ENCODE measurements at regions not wholly inside any gene's neighbourhood (a gene's known extent, or its start where the extent isn't known, plus 50 kb on each side); places are given as distances from the start of the nearest gene placed in this dataset.

- H3K36me3 Mint-ChIP-seq (ENCODE audit: low read depth) = no peaks in the 10 kb centered on the region
- H3K4me1 Mint-ChIP-seq = no peaks in the 10 kb centered on the region
- H3K27ac ChIP-seq (ENCODE audit: low read depth, low read length) = no peak overlapping the region
- H3K4me1 ChIP-seq (ENCODE audit: control insufficient read depth, insufficient read depth, low read length) = no peaks in the 10 kb centered on the region
- no peak overlapping the region for H3K4me3 ChIP-seq (ENCODE audit: low read length)
- no peak for TF ChIP-seq CTCF (conservative IDR thresholded peaks at IDR 0.05)
- no peak overlapping the region for H3K9ac ChIP-seq (ENCODE audit: extremely low read depth, low read length, poor library complexity, severe bottlenecking)
- no peaks in the 10 kb centered on the region for H3K9me3 ChIP-seq (ENCODE audit: control insufficient read depth, low read length)
- 89% methylated on average over 1 of the region's 1 CpG for WGBS, 2 experiments (ENCODE audit: insufficient coverage in 1 of 2, insufficient read length in 1 of 2)
- no peak overlapping the region for H3K27ac Mint-ChIP-seq
- H3K36me3 ChIP-seq (ENCODE audit: control insufficient read depth, insufficient read depth, low read length) = no peaks in the 10 kb centered on the region
- H3K27me3 ChIP-seq (ENCODE audit: control insufficient read depth, insufficient read depth, low read length, poor library complexity, severe bottlenecking) = no peaks in the 10 kb centered on the region
- H3K9me3 Mint-ChIP-seq = no peaks in the 10 kb centered on the region
- no peaks in the 10 kb centered on the region for H3K27me3 Mint-ChIP-seq (ENCODE audit: insufficient read depth)
- DNase-seq = no peak
- no peak overlapping the region for H3K4me3 Mint-ChIP-seq
These were observed 262.6 kb upstream of the SYT4 start for GRCh38 chr18:43539862-43540261.

GRCh38 chr18:43542016-43542415 is 264.7 kb upstream of the SYT4 start:
- no peak for TF ChIP-seq CTCF (conservative IDR thresholded peaks at IDR 0.05)
- no peaks in the 10 kb centered on the region for H3K27me3 Mint-ChIP-seq (ENCODE audit: insufficient read depth)

GRCh38 chr18:43543236-43543635 is 265.9 kb upstream of the SYT4 start:
- Mint-ChIP-seq H3K27ac (no peak overlapping the region), H3K4me1 (no peaks in the 10 kb centered on the region), H3K36me3 (ENCODE audit: low read depth) (no peaks in the 10 kb centered on the region), H3K9me3 (no peaks in the 10 kb centered on the region), H3K27me3 (ENCODE audit: insufficient read depth) (no peaks in the 10 kb centered on the region), H3K4me3 (no peak overlapping the region)
- TF ChIP-seq CTCF (conservative IDR thresholded peaks at IDR 0.05) = no peak
- H3K9me3 ChIP-seq (ENCODE audit: control insufficient read depth, low read length) = no peaks in the 10 kb centered on the region
- H3K27me3 ChIP-seq (ENCODE audit: control insufficient read depth, insufficient read depth, low read length, poor library complexity, severe bottlenecking) = no peaks in the 10 kb centered on the region
- DNase-seq = no peak
- H3K36me3 ChIP-seq (ENCODE audit: control insufficient read depth, insufficient read depth, low read length) = no peaks in the 10 kb centered on the region
- WGBS, 2 experiments (ENCODE audit: insufficient coverage in 1 of 2, insufficient read length in 1 of 2) = 93 to 95% methylated on average over 4 of the region's 4 CpGs
- H3K27ac ChIP-seq (ENCODE audit: low read depth, low read length) = no peak overlapping the region
- H3K4me1 ChIP-seq (ENCODE audit: control insufficient read depth, insufficient read depth, low read length) = no peaks in the 10 kb centered on the region
- no peak overlapping the region for H3K9ac ChIP-seq (ENCODE audit: extremely low read depth, low read length, poor library complexity, severe bottlenecking)
- no peak overlapping the region for H3K4me3 ChIP-seq (ENCODE audit: low read length)

More at GRCh38 chr18:43542016-43542415, 264.7 kb upstream of the SYT4 start:
- H3K36me3 Mint-ChIP-seq (ENCODE audit: low read depth) = no peaks in the 10 kb centered on the region
- no peak overlapping the region for H3K27ac Mint-ChIP-seq
- H3K4me1 ChIP-seq (ENCODE audit: control insufficient read depth, insufficient read depth, low read length) = no peaks in the 10 kb centered on the region
- DNase-seq = no peak
- H3K4me3 ChIP-seq (ENCODE audit: low read length) = no peak overlapping the region
- no peaks in the 10 kb centered on the region for H3K9me3 Mint-ChIP-seq
- H3K4me1 Mint-ChIP-seq = no peaks in the 10 kb centered on the region
- H3K9me3 ChIP-seq (ENCODE audit: control insufficient read depth, low read length) = no peaks in the 10 kb centered on the region
- H3K27ac ChIP-seq (ENCODE audit: low read depth, low read length) = no peak overlapping the region
- no peaks in the 10 kb centered on the region for H3K36me3 ChIP-seq (ENCODE audit: control insufficient read depth, insufficient read depth, low read length)
- H3K9ac ChIP-seq (ENCODE audit: extremely low read depth, low read length, poor library complexity, severe bottlenecking) = no peak overlapping the region
- 92 to 100% methylated on average over 1 to 6 of the region's 6 CpGs for WGBS, 2 experiments (ENCODE audit: insufficient coverage in 1 of 2, insufficient read length in 1 of 2)
- H3K4me3 Mint-ChIP-seq = no peak overlapping the region
- no peaks in the 10 kb centered on the region for H3K27me3 ChIP-seq (ENCODE audit: control insufficient read depth, insufficient read depth, low read length, poor library complexity, severe bottlenecking)

Data from endodermal cell (in vitro differentiated cells).